ENCODE measurements at regions not wholly inside any gene's neighbourhood (a gene's known extent, or its start where the extent isn't known, plus 50 kb on each side); places are given as distances from the start of the nearest gene placed in this dataset.

DNA sequence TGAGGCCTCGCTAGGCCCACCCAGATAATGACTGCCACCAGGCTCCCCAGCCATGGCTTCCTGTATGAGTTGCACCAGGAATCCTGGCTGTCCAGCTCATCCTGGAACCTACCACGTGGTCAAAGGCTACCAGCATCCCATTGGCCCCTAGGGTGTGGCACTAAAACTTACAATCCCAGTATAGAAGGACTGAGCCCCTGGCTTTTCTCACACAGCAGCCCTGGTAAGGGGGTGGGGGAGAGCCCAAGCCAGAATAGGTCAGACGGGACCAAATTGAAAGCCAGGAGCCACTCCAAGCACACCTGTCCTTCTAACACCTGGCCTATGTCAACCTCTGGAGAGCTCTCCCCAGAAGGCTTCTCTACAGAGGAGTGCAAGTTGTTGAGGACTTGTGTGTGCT lies 269.3 kb upstream of the AGTR2 start:
- H3K9me3 ChIP-seq (ENCODE audit: control insufficient read depth, low read length) = peaks cover 25% of the 10 kb centered on the region
- no peak overlapping the region for H3K4me3 ChIP-seq (ENCODE audit: insufficient read depth in 1 of 2, low read depth in 1 of 2, low read length in 2 of 2)
- H3K9ac ChIP-seq (ENCODE audit: low read length) = no peak overlapping the region
- H3K18ac ChIP-seq (ENCODE audit: low read depth in 1 of 2, low read length in 2 of 2) = no peak overlapping the region
- peaks cover 30% of the 10 kb centered on the region for H3K79me1 ChIP-seq (replicated peaks; ENCODE audit: low read length, poor library complexity, severe bottlenecking)
- H2BK15ac ChIP-seq (ENCODE audit: low read depth, poor library complexity, severe bottlenecking) = no peak overlapping the region
- H3K14ac ChIP-seq (ENCODE audit: low read length in 2 of 2) = no peak overlapping the region
- no peak overlapping the region for H2AK5ac ChIP-seq (ENCODE audit: low read length, severe bottlenecking)
- H4K91ac ChIP-seq (ENCODE audit: low read length) = no peak overlapping the region
- H3K4me2 ChIP-seq (ENCODE audit: low read length, poor library complexity, severe bottlenecking) = no peak overlapping the region
- peaks cover 0 to 68% of the 10 kb centered on the region in 2 experiments for H3K27me3 ChIP-seq (ENCODE audit: control insufficient read depth in 1 of 2, insufficient read depth in 1 of 2, low read length in 2 of 2)
- no peak overlapping the region for H2BK5ac ChIP-seq (ENCODE audit: low read depth, low read length, poor library complexity, severe bottlenecking)
- no peaks in the 10 kb centered on the region for H3K4me1 ChIP-seq (ENCODE audit: control insufficient read depth, insufficient read depth, low read depth, low read length)
- no peak overlapping the region for H2BK12ac ChIP-seq (ENCODE audit: low read length in 2 of 2)
- 100% methylated on average over 1 of the region's 3 CpGs for WGBS
- H2AFZ ChIP-seq (ENCODE audit: low read depth, low read length) = no peak overlapping the region
- no peak overlapping the region for H3K4ac ChIP-seq (ENCODE audit: low read depth in 1 of 2, low read length in 2 of 2)
- H4K8ac ChIP-seq (ENCODE audit: low read length) = no peak overlapping the region
- DNase-seq = no peak
- no peak overlapping the region for H3K27ac ChIP-seq (ENCODE audit: low read length, poor library complexity, severe bottlenecking)
- H2BK120ac ChIP-seq (ENCODE audit: low read depth, low read length) = no peak overlapping the region
- peaks cover 0 to 7% of the 10 kb centered on the region in 2 experiments for H3K36me3 ChIP-seq (ENCODE audit: control insufficient read depth in 1 of 2, insufficient read depth in 2 of 2, low read depth in 1 of 2, low read length in 2 of 2)
- no peak overlapping the region for H3K23ac ChIP-seq (ENCODE audit: low read length in 2 of 2)

DNA sequence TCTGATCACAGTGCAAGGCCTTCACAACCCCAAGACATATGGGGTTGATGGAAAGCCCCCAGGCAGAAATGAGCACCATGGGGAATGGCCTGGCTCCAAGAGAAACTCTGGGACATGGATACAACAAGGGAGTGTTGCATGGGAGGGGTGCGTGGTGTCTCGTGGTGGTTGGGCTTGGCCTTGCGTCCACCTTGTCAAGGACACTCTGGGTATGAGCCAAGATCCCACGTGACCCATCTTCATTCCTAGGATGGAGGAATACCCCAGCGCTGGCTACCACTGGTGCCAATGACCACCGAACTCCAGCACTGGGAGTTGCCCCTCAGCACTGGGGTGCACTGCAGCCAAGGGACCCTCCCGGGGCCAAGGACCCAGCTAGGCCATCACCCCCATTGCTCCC lies 267.5 kb upstream of the AGTR2 start:
- no peak overlapping the region for H3K23ac ChIP-seq (ENCODE audit: low read length in 2 of 2)
- no peak overlapping the region for H2BK120ac ChIP-seq (ENCODE audit: low read depth, low read length)
- H3K4me3 ChIP-seq (ENCODE audit: insufficient read depth in 1 of 2, low read depth in 1 of 2, low read length in 2 of 2) = no peak overlapping the region
- H3K9ac ChIP-seq (ENCODE audit: low read length) = no peak overlapping the region
- no peak overlapping the region for H3K4ac ChIP-seq (ENCODE audit: low read depth in 1 of 2, low read length in 2 of 2)
- no peak overlapping the region for H2BK5ac ChIP-seq (ENCODE audit: low read depth, low read length, poor library complexity, severe bottlenecking)
- no peak for DNase-seq
- H4K8ac ChIP-seq (ENCODE audit: low read length) = no peak overlapping the region
- peaks cover 39% of the 10 kb centered on the region for H3K9me3 ChIP-seq (ENCODE audit: control insufficient read depth, low read length)
- peaks cover 0 to 5% of the 10 kb centered on the region in 2 experiments for H3K36me3 ChIP-seq (ENCODE audit: control insufficient read depth in 1 of 2, insufficient read depth in 2 of 2, low read depth in 1 of 2, low read length in 2 of 2)
- H2BK15ac ChIP-seq (ENCODE audit: low read depth, poor library complexity, severe bottlenecking) = no peak overlapping the region
- H3K79me1 ChIP-seq (replicated peaks; ENCODE audit: low read length, poor library complexity, severe bottlenecking) = peaks cover 33% of the 10 kb centered on the region
- H3K14ac ChIP-seq (ENCODE audit: low read length in 2 of 2) = no peak overlapping the region
- H3K27me3 ChIP-seq (ENCODE audit: control insufficient read depth in 1 of 2, insufficient read depth in 1 of 2, low read length in 2 of 2) = peaks cover 0 to 79% of the 10 kb centered on the region in 2 experiments
- H2AK5ac ChIP-seq (ENCODE audit: low read length, severe bottlenecking) = no peak overlapping the region
- 98% methylated on average over 7 of the region's 7 CpGs for WGBS
- H3K4me2 ChIP-seq (ENCODE audit: low read length, poor library complexity, severe bottlenecking) = no peak overlapping the region
- H3K27ac ChIP-seq (ENCODE audit: low read length, poor library complexity, severe bottlenecking) = no peak overlapping the region
- H4K91ac ChIP-seq (ENCODE audit: low read length) = no peak overlapping the region
- no peak overlapping the region for H2BK12ac ChIP-seq (ENCODE audit: low read length in 2 of 2)
- no peak overlapping the region for H3K18ac ChIP-seq (ENCODE audit: low read depth in 1 of 2, low read length in 2 of 2)
- H3K4me1 ChIP-seq (ENCODE audit: control insufficient read depth, insufficient read depth, low read depth, low read length) = no peaks in the 10 kb centered on the region
- no peak overlapping the region for H2AFZ ChIP-seq (ENCODE audit: low read depth, low read length)

DNA sequence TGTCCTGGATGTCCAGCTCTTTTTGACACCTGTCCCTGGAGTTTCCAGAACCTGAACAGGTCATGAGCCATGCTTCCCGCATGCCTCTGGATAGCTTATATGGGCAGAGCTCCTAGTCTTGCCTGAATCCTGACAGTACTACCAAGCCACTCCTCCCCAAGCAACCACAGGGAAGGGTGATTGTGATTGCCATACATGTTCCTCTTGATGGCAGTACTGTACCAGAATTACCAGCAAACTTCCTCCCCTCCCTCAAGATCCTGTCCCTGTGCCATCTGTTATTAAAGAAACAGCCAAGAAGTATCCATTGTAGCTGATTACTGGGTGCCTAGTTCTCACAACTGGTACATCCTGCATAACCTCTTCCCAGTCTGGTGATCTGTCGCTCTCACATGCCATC lies 264.3 kb upstream of the AGTR2 start:
- H3K4me3 ChIP-seq (ENCODE audit: insufficient read depth in 1 of 2, low read depth in 1 of 2, low read length in 2 of 2) = no peak overlapping the region
- no peak overlapping the region for H2BK120ac ChIP-seq (ENCODE audit: low read depth, low read length)
- H3K4me2 ChIP-seq (ENCODE audit: low read length, poor library complexity, severe bottlenecking) = no peak overlapping the region
- H3K18ac ChIP-seq (ENCODE audit: low read depth in 1 of 2, low read length in 2 of 2) = no peak overlapping the region
- H2AK5ac ChIP-seq (ENCODE audit: low read length, severe bottlenecking) = no peak overlapping the region
- no peak overlapping the region for H2AFZ ChIP-seq (ENCODE audit: low read depth, low read length)
- peaks cover 0 to 70% of the 10 kb centered on the region in 2 experiments for H3K27me3 ChIP-seq (ENCODE audit: control insufficient read depth in 1 of 2, insufficient read depth in 1 of 2, low read length in 2 of 2)
- H3K9me3 ChIP-seq (ENCODE audit: control insufficient read depth, low read length) = peaks cover 65% of the 10 kb centered on the region
- H3K4ac ChIP-seq (ENCODE audit: low read depth in 1 of 2, low read length in 2 of 2) = no peak overlapping the region
- no peak overlapping the region for H4K8ac ChIP-seq (ENCODE audit: low read length)
- no peak for DNase-seq
- H3K36me3 ChIP-seq (ENCODE audit: control insufficient read depth in 1 of 2, insufficient read depth in 2 of 2, low read depth in 1 of 2, low read length in 2 of 2) = no peaks in the 10 kb centered on the region
- no peak overlapping the region for H2BK5ac ChIP-seq (ENCODE audit: low read depth, low read length, poor library complexity, severe bottlenecking)
- H3K4me1 ChIP-seq (ENCODE audit: control insufficient read depth, insufficient read depth, low read depth, low read length) = no peaks in the 10 kb centered on the region
- H3K14ac ChIP-seq (ENCODE audit: low read length in 2 of 2) = no peak overlapping the region
- no peak overlapping the region for H3K9ac ChIP-seq (ENCODE audit: low read length)
- H3K27ac ChIP-seq (ENCODE audit: low read length, poor library complexity, severe bottlenecking) = no peak overlapping the region
- H2BK15ac ChIP-seq (ENCODE audit: low read depth, poor library complexity, severe bottlenecking) = no peak overlapping the region
- H3K79me1 ChIP-seq (replicated peaks; ENCODE audit: low read length, poor library complexity, severe bottlenecking) = peaks cover 26% of the 10 kb centered on the region
- 83% methylated on average over 1 of the region's 2 CpGs for whole genome bisulfite sequencing
- H4K91ac ChIP-seq (ENCODE audit: low read length) = no peak overlapping the region
- no peak overlapping the region for H3K23ac ChIP-seq (ENCODE audit: low read length in 2 of 2)
- no peak overlapping the region for H2BK12ac ChIP-seq (ENCODE audit: low read length in 2 of 2)

DNA sequence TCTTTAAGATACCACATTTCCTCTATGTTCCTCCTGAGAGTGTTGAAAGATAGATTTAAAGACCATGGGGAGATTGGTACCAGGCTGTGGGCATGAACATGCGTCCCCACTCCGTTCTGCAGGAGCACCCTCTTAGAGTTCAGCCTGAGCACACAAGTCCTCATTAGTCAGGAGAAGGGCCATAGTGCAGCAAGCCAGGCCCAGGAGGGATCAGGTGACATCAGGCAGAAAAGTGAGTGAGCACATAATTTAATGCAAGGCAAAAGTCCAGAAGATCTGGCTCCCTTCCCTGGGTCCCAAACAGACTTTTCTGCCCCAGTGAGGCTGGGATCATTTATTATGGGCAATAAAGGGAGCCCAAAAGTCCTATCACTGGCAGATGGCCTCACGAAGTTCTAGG lies 263.7 kb upstream of the AGTR2 start:
- no peak overlapping the region for H2BK120ac ChIP-seq (ENCODE audit: low read depth, low read length)
- H2AFZ ChIP-seq (ENCODE audit: low read depth, low read length) = no peak overlapping the region
- no peak overlapping the region for H3K18ac ChIP-seq (ENCODE audit: low read depth in 1 of 2, low read length in 2 of 2)
- no peak overlapping the region for H3K4me3 ChIP-seq (ENCODE audit: insufficient read depth in 1 of 2, low read depth in 1 of 2, low read length in 2 of 2)
- peaks cover 66% of the 10 kb centered on the region for H3K9me3 ChIP-seq (ENCODE audit: control insufficient read depth, low read length)
- no peak overlapping the region for H2AK5ac ChIP-seq (ENCODE audit: low read length, severe bottlenecking)
- no peak overlapping the region for H3K9ac ChIP-seq (ENCODE audit: low read length)
- H2BK15ac ChIP-seq (ENCODE audit: low read depth, poor library complexity, severe bottlenecking) = no peak overlapping the region
- H2BK12ac ChIP-seq (ENCODE audit: low read length in 2 of 2) = no peak overlapping the region
- 95% methylated on average over 3 of the region's 3 CpGs for WGBS
- H3K4me2 ChIP-seq (ENCODE audit: low read length, poor library complexity, severe bottlenecking) = no peak overlapping the region
- H3K14ac ChIP-seq (ENCODE audit: low read length in 2 of 2) = no peak overlapping the region
- H3K27me3 ChIP-seq (ENCODE audit: control insufficient read depth in 1 of 2, insufficient read depth in 1 of 2, low read length in 2 of 2) = peaks cover 0 to 73% of the 10 kb centered on the region in 2 experiments
- H3K27ac ChIP-seq (ENCODE audit: low read length, poor library complexity, severe bottlenecking) = no peak overlapping the region
- H3K23ac ChIP-seq (ENCODE audit: low read length in 2 of 2) = no peak overlapping the region
- peaks cover 29% of the 10 kb centered on the region for H3K79me1 ChIP-seq (replicated peaks; ENCODE audit: low read length, poor library complexity, severe bottlenecking)
- DNase-seq = no peak
- no peak overlapping the region for H3K4ac ChIP-seq (ENCODE audit: low read depth in 1 of 2, low read length in 2 of 2)
- H2BK5ac ChIP-seq (ENCODE audit: low read depth, low read length, poor library complexity, severe bottlenecking) = no peak overlapping the region
- no peak overlapping the region for H4K8ac ChIP-seq (ENCODE audit: low read length)
- H3K4me1 ChIP-seq (ENCODE audit: control insufficient read depth, insufficient read depth, low read depth, low read length) = no peaks in the 10 kb centered on the region
- no peak overlapping the region for H4K91ac ChIP-seq (ENCODE audit: low read length)
- H3K36me3 ChIP-seq (ENCODE audit: control insufficient read depth in 1 of 2, insufficient read depth in 2 of 2, low read depth in 1 of 2, low read length in 2 of 2) = no peaks in the 10 kb centered on the region

Data from mesenchymal stem cell (in vitro differentiated cells and primary cell).